ENCODE measurements at regions not wholly inside any gene's neighbourhood (a gene's known extent, or its start where the extent isn't known, plus 50 kb on each side); places are given as distances from the start of the nearest gene placed in this dataset.

DNA sequence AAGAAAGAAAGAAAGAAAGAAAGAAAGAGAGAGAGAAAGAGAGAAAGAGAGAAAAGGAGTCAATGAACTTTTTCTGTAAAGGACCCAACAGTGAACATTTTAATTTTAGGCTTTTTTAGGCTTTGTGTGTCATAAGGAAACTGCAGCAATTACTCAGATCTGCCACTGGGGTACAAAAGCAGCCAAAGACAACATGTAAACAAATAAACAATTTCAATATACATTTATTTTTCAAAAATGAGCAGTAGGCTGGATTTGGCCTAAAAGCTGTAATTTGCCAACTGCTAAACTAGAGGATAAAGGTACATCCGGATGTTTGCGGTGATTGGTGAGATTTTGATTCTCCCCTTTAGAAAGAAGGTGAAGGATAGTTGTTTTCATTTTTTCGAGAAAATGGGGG, 143.6 kb downstream of the CEMIP2 start:
- Histone ChIP-seq H3K9me3 (ENCODE audit: insufficient read depth, low read depth, low read length) (no peaks in the 10 kb centered on the region), H3K4me1 (ENCODE audit: insufficient read depth, low read length) (no peaks in the 10 kb centered on the region), H3K9ac (ENCODE audit: low read length) (no peak overlapping the region), H3K27me3 (ENCODE audit: insufficient read depth, low read length) (no peaks in the 10 kb centered on the region), H3K4me3 (ENCODE audit: insufficient read depth, low read depth, low read length) (no peak overlapping the region), H3K79me2 (ENCODE audit: insufficient read depth, low read length) (no peaks in the 10 kb centered on the region), H3K27ac (ENCODE audit: low read depth, low read length) (no peak overlapping the region), H3K4me2 (ENCODE audit: low read length) (no peak overlapping the region), H3K36me3 (ENCODE audit: insufficient read depth, low read length) (no peaks in the 10 kb centered on the region), H2AFZ (ENCODE audit: low read depth, low read length) (no peak overlapping the region), H4K20me1 (ENCODE audit: insufficient read depth, low read length) (no peaks in the 10 kb centered on the region)
- TF ChIP-seq EZH2 (IDR thresholded peaks at IDR 0.05; ENCODE audit: insufficient read depth, low read length) = no peak
- TF ChIP-seq, protein P1, sequence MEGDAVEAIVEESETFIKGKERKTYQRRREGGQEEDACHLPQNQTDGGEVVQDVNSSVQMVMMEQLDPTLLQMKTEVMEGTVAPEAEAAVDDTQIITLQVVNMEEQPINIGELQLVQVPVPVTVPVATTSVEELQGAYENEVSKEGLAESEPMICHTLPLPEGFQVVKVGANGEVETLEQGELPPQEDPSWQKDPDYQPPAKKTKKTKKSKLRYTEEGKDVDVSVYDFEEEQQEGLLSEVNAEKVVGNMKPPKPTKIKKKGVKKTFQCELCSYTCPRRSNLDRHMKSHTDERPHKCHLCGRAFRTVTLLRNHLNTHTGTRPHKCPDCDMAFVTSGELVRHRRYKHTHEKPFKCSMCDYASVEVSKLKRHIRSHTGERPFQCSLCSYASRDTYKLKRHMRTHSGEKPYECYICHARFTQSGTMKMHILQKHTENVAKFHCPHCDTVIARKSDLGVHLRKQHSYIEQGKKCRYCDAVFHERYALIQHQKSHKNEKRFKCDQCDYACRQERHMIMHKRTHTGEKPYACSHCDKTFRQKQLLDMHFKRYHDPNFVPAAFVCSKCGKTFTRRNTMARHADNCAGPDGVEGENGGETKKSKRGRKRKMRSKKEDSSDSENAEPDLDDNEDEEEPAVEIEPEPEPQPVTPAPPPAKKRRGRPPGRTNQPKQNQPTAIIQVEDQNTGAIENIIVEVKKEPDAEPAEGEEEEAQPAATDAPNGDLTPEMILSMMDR (IDR thresholded peaks at IDR 0.05; ENCODE audit: insufficient read depth, low read depth, low read length) = no peak
- Mint-ChIP-seq H3K4me1 (ENCODE audit: low read depth, unreplicated experiment) (no peaks in the 10 kb centered on the region), H3K36me3 (ENCODE audit: low read depth, unreplicated experiment) (no peaks in the 10 kb centered on the region), H3K4me3 (ENCODE audit: unreplicated experiment) (no peak overlapping the region), H3K27ac (ENCODE audit: unreplicated experiment) (no peak overlapping the region), H3K27me3 (ENCODE audit: low read depth, unreplicated experiment) (no peaks in the 10 kb centered on the region), H3K9me3 (ENCODE audit: unreplicated experiment) (no peaks in the 10 kb centered on the region)
- DNase-seq (ENCODE audit: low read depth) (no peak), FAIRE-seq (no peak)

DNA sequence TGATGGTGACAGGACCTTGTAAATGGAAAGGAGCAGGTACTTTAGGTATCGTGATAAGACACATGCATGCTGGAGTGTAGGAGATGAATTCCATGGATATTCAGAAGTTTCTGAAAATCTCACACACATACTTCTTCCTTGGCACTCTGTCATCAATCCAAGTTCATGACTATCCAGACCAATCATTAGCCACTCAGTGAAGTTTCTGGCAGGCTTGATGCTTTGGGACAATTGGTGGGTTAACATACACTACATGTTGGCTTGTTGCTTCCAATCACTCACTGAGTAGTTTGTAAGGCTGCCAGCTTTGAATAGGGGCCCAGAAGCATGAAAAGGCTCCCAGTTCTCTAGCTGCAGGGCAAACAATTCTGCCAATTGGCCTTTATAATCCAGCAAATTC, 147.6 kb downstream of the CEMIP2 start:
- Histone ChIP-seq H3K36me3 (ENCODE audit: insufficient read depth, low read length) (no peaks in the 10 kb centered on the region), H3K4me2 (ENCODE audit: low read length) (no peak overlapping the region), H3K27ac (ENCODE audit: low read depth, low read length) (no peak overlapping the region), H3K9me3 (ENCODE audit: insufficient read depth, low read depth, low read length) (no peaks in the 10 kb centered on the region), H3K4me3 (ENCODE audit: insufficient read depth, low read depth, low read length) (no peak overlapping the region), H3K4me1 (ENCODE audit: insufficient read depth, low read length) (no peaks in the 10 kb centered on the region), H3K9ac (ENCODE audit: low read length) (no peak overlapping the region), H3K79me2 (ENCODE audit: insufficient read depth, low read length) (no peaks in the 10 kb centered on the region), H3K27me3 (ENCODE audit: insufficient read depth, low read length) (no peaks in the 10 kb centered on the region), H4K20me1 (ENCODE audit: insufficient read depth, low read length) (no peaks in the 10 kb centered on the region), H2AFZ (ENCODE audit: low read depth, low read length) (no peak overlapping the region)
- Mint-ChIP-seq H3K4me3 (ENCODE audit: unreplicated experiment) (no peak overlapping the region), H3K27me3 (ENCODE audit: low read depth, unreplicated experiment) (no peaks in the 10 kb centered on the region), H3K9me3 (ENCODE audit: unreplicated experiment) (peaks cover 7% of the 10 kb centered on the region), H3K4me1 (ENCODE audit: low read depth, unreplicated experiment) (no peaks in the 10 kb centered on the region), H3K27ac (ENCODE audit: unreplicated experiment) (no peak overlapping the region), H3K36me3 (ENCODE audit: low read depth, unreplicated experiment) (no peaks in the 10 kb centered on the region)
- FAIRE-seq = no peak
- TF ChIP-seq EZH2 (IDR thresholded peaks at IDR 0.05; ENCODE audit: insufficient read depth, low read length) = no peak
- TF ChIP-seq, protein P1 (IDR thresholded peaks at IDR 0.05; ENCODE audit: insufficient read depth, low read depth, low read length) = no peak
- DNase-seq (ENCODE audit: low read depth) = no peak

DNA sequence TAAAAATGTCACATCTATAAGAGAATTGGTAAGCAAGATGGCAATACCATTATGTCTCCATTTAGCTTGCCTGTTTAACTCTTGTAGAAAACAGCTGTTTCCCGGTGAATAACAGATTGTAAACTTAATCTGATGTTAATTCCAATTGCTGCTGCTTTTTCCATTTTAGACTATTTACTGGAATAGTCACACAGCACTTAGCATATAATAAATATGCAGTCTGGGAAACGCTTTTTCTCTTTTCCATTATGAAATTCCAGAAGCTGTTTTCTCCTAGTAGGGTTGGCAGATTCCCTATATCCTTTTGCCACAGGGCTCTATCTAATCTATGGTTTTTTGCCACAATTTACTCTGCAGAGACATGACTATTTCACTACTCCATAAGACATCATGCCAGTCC, 148.0 kb downstream of the CEMIP2 start:
- Mint-ChIP-seq H3K36me3 (ENCODE audit: low read depth, unreplicated experiment) (no peaks in the 10 kb centered on the region), H3K9me3 (ENCODE audit: unreplicated experiment) (peaks cover 7% of the 10 kb centered on the region), H3K4me3 (ENCODE audit: unreplicated experiment) (no peak overlapping the region), H3K27ac (ENCODE audit: unreplicated experiment) (no peak overlapping the region), H3K4me1 (ENCODE audit: low read depth, unreplicated experiment) (no peaks in the 10 kb centered on the region), H3K27me3 (ENCODE audit: low read depth, unreplicated experiment) (no peaks in the 10 kb centered on the region)
- FAIRE-seq (no peak), DNase-seq (ENCODE audit: low read depth) (no peak)
- Histone ChIP-seq H3K36me3 (ENCODE audit: insufficient read depth, low read length) (no peaks in the 10 kb centered on the region), H3K4me1 (ENCODE audit: insufficient read depth, low read length) (no peaks in the 10 kb centered on the region), H3K4me3 (ENCODE audit: insufficient read depth, low read depth, low read length) (no peak overlapping the region), H3K27ac (ENCODE audit: low read depth, low read length) (no peak overlapping the region), H3K4me2 (ENCODE audit: low read length) (no peak overlapping the region), H3K79me2 (ENCODE audit: insufficient read depth, low read length) (no peaks in the 10 kb centered on the region), H2AFZ (ENCODE audit: low read depth, low read length) (no peak overlapping the region), H3K27me3 (ENCODE audit: insufficient read depth, low read length) (no peaks in the 10 kb centered on the region), H4K20me1 (ENCODE audit: insufficient read depth, low read length) (no peaks in the 10 kb centered on the region), H3K9ac (ENCODE audit: low read length) (no peak overlapping the region), H3K9me3 (ENCODE audit: insufficient read depth, low read depth, low read length) (no peaks in the 10 kb centered on the region)
- TF ChIP-seq, protein P1 (IDR thresholded peaks at IDR 0.05; ENCODE audit: insufficient read depth, low read depth, low read length) = no peak
- TF ChIP-seq EZH2 (IDR thresholded peaks at IDR 0.05; ENCODE audit: insufficient read depth, low read length) = no peak
